GM10248 (cell line): ENCODE measurements at regions not wholly inside any gene's neighbourhood (a gene's known extent, or its start where the extent isn't known, plus 50 kb on each side); places are given as distances from the start of the nearest gene placed in this dataset.
A peak's percentile ranks its signal among the peaks of the same experiment; 100 is the strongest.

ENCODE experiments used
- CTCF ChIA-PET: fragments of 300-600 bp; sonication (Branson Sonifier 250); formaldehyde crosslinking; extraction: SDS; loops from one replicate; lab custom pipeline; 2021; ENCODE audit warnings: antibody characterized with exemption; lab: Yijun Ruan, JAX
- POLR2A ChIA-PET: fragments of 350-650 bp; sonication (Branson Sonifier 250); formaldehyde crosslinking; extraction: SDS; loops from one replicate; lab custom pipeline; 2020; ENCODE audit warnings: antibody characterized with exemption; lab: Yijun Ruan, JAX
- DNase-seq: peaks from one replicate; pipeline ENCODE4 v3.0.0; 2012; ENCODE audit errors: extremely low spot score
- CTCF ChIP-seq: IDR thresholded peaks from 2 replicates; pipeline ENCODE4 v1.5.1; 2012; ENCODE audit warnings: mild to moderate bottlenecking, low read depth; ENCODE audit errors: extremely low read depth, missing control alignments, control extremely low read depth

- no peak for DNase-seq
- no peak for TF ChIP-seq CTCF
- POLR2A ChIA-PET: no interaction called here
- CTCF ChIA-PET: interaction anchor here (1.1 to 1.3 kb wide), 2 partner anchors 13 to 15 kb away, joined by 3 read pairs; no protein-coding TSS in a partner anchor
Observed at GRCh38 chr11:110011595-110011994, 81.6 kb upstream of the ZC3H12C start.

GRCh38 chr11:110015695-110016094, 77.5 kb upstream of the ZC3H12C start:
- ChIA-PET CTCF (interaction anchor here (1.1 to 1.8 kb wide), 2 partner anchors 9 to 22 kb away, joined by 3 to 4 read pairs; no protein-coding TSS in a partner anchor), POLR2A (no interaction called here)
- no peak for TF ChIP-seq CTCF
- DNase-seq: no peak

GRCh38 chr11:110019675-110020074, 73.5 kb upstream of the ZC3H12C start:
- DNase-seq: no peak
- ChIA-PET POLR2A (no interaction called here), CTCF (interaction anchor here (3.6 kb wide), 1 partner anchor 11 kb away, joined by 9 read pairs; no protein-coding TSS in a partner anchor)
- TF ChIP-seq CTCF: no peak

GRCh38 chr11:110022548-110022947, 70.6 kb upstream of the ZC3H12C start:
- CTCF ChIA-PET: interaction anchor here (0.9 to 3.6 kb wide), 8 partner anchors 9 to 173 kb away, joined by 3 to 9 read pairs (median 4); partner anchors contain the start of gene ZC3H12C
- TF ChIP-seq CTCF: no peak
- DNase-seq: peak; percentile 20
- POLR2A ChIA-PET: no interaction called here

GRCh38 chr11:110023711-110024110, 69.5 kb upstream of the ZC3H12C start:
- TF ChIP-seq CTCF: no peak
- ChIA-PET POLR2A (no interaction called here), CTCF (interaction anchor here (1.5 kb wide), 1 partner anchor 31 kb away, joined by 3 read pairs; no protein-coding TSS in a partner anchor)
- no peak for DNase-seq

- DNase-seq: peak; percentile 75
- CTCF ChIA-PET: interaction anchor here (0.7 to 2.3 kb wide), 10 partner anchors 12 to 174 kb away, joined by 3 to 7 read pairs (median 4); no protein-coding TSS in a partner anchor
- POLR2A ChIA-PET: interaction anchor here (0.6 to 2.1 kb wide), 3 partner anchors 27 to 84 kb away, joined by 3 to 7 read pairs (median 4); no protein-coding TSS in a partner anchor
- no peak for TF ChIP-seq CTCF
Observed at GRCh38 chr11:110026858-110027626, 66.2 kb upstream of the ZC3H12C start.
